GM23248 (cell line): ENCODE measurements at regions not wholly inside any gene's neighbourhood (a gene's known extent, or its start where the extent isn't known, plus 50 kb on each side); places are given as distances from the start of the nearest gene placed in this dataset.

ENCODE experiments used
- DNase-seq: peaks from one replicate; pipeline ENCODE4 v3.0.0-alpha.2; 2015
- H2AFZ ChIP-seq: fragments of 200-600 bp; sonication (generic); 2 replicates; pipeline ENCODE4 v1.6.1; 2016; ENCODE audit warnings: antibody characterized with exemption
- H3F3A ChIP-seq: fragments of 200-600 bp; sonication (generic); 2 replicates; pipeline ENCODE4 v1.6.1; 2016; ENCODE audit warnings: mild to moderate bottlenecking, antibody characterized with exemption, mixed run types; ENCODE audit not compliant: insufficient read depth
- H3K27ac ChIP-seq: fragments of 200-600 bp; sonication (generic); 2 replicates; pipeline ENCODE4 v1.5.1; 2016; ENCODE audit warnings: mild to moderate bottlenecking
- H3K27me3 ChIP-seq: fragments of 200-600 bp; sonication (generic); replicated peaks from 2 replicates; pipeline ENCODE4 v1.6.1; 2016; ENCODE audit warnings: mild to moderate bottlenecking; ENCODE audit not compliant: insufficient read depth
- H3K36me3 ChIP-seq: fragments of 200-600 bp; sonication (generic); 2 replicates; pipeline ENCODE4 v1.6.1; 2016; ENCODE audit warnings: low read depth, mild to moderate bottlenecking
- H3K4me1 ChIP-seq: fragments of 200-600 bp; sonication (generic); 2 replicates; pipeline ENCODE4 v1.6.1; 2016; ENCODE audit warnings: mild to moderate bottlenecking; ENCODE audit not compliant: insufficient read depth
- H3K4me2 ChIP-seq: fragments of 200-600 bp; sonication (generic); one replicate; pipeline ENCODE4 v1.6.1; 2016; ENCODE audit warnings: mild to moderate bottlenecking; ENCODE audit not compliant: unreplicated experiment
- H3K4me3 ChIP-seq: fragments of 200-600 bp; sonication (generic); 2 replicates; pipeline ENCODE4 v1.5.1; 2016; ENCODE audit warnings: mild to moderate bottlenecking
- H3K79me2 ChIP-seq: fragments of 200-600 bp; sonication (generic); 2 replicates; pipeline ENCODE4 v1.6.1; 2016; ENCODE audit warnings: mild to moderate bottlenecking; ENCODE audit not compliant: insufficient read depth
- H3K9ac ChIP-seq: fragments of 200-600 bp; sonication (generic); 2 replicates; pipeline ENCODE4 v1.6.1; 2016; ENCODE audit warnings: mild to moderate bottlenecking
- H3K9me2 ChIP-seq: fragments of 200-600 bp; sonication (generic); 2 replicates; pipeline ENCODE4 v1.6.1; 2016; ENCODE audit warnings: mixed run types, mild to moderate bottlenecking, moderate library complexity; ENCODE audit not compliant: insufficient read depth
- H3K9me3 ChIP-seq: fragments of 200-600 bp; sonication (generic); one replicate; pipeline ENCODE4 v1.6.1; 2017; ENCODE audit warnings: low read depth
- H4K20me1 ChIP-seq: fragments of 200-600 bp; sonication (generic); 2 replicates; pipeline ENCODE4 v1.6.0; 2016; ENCODE audit not compliant: insufficient read depth
- EZH2 ChIP-seq: fragments of 200-600 bp; sonication (generic); IDR thresholded peaks from 2 replicates; pipeline ENCODE4 v1.6.1; 2018; ENCODE audit warnings: antibody characterized with exemption, mild to moderate bottlenecking; ENCODE audit not compliant: insufficient read depth, poor library complexity, severe bottlenecking
- EZH2phosphoT487 ChIP-seq: fragments of 200-600 bp; sonication (generic); IDR thresholded peaks from 2 replicates; pipeline ENCODE4 v1.6.1; 2018; ENCODE audit warnings: antibody characterized with exemption, moderate library complexity, mild to moderate bottlenecking, low read depth; ENCODE audit not compliant: insufficient read depth
- WGBS, 2 experiments: methylation state at CpG; one replicate each; pipeline ENCODE4 v1.1.6; 2015 to 2017; ENCODE audit warnings: low lambda C conversion rate in 2 of 2, low coverage in 1 of 2; ENCODE audit errors: missing lambda C conversion rate in 2 of 2; 5-methylcytosine and 5-hydroxymethylcytosine counted together
- in situ Hi-C: fragments of 300-500 bp; cut with MboI; formaldehyde crosslinking; loops from 2 replicates; pipeline ENCODE4 v1.15.0; 2020

- Histone ChIP-seq H3K9me3 (no peaks in the 10 kb centered on the region), H3K27ac (no peak overlapping the region)
These were observed 104.7 kb downstream of the MYCN start for GRCh38 chr2:16044946-16045456.

DNA sequence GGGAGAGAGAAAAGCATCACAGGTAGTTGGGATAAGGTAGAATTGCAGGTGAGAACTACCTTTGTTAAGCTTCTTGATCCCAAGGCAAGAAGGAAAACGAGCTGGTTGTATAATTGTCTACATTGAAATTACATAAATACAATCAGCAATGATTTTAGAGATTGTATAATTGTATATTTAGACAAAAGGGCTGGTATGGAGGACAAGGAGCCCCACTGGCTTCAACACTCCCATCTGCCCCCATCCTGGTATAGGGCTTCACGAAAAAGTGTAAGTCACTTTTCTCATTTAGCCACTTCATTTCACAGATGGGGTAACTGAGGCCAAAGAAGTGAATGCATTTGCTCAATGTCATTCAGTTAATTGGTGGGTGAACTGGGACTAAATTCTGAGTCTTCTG is 103.3 kb downstream of the MYCN start:
- Histone ChIP-seq H2AFZ (no peak overlapping the region), H3K27ac (no peak overlapping the region), H3K9me3 (no peaks in the 10 kb centered on the region), H3K9ac (no peak overlapping the region), H3K4me3 (no peak overlapping the region), H3K79me2 (no peaks in the 10 kb centered on the region), H3K27me3 (no peaks in the 10 kb centered on the region), H3K9me2 (no peaks in the 10 kb centered on the region), H3F3A (no peaks in the 10 kb centered on the region), H4K20me1 (no peaks in the 10 kb centered on the region), H3K4me2 (no peak overlapping the region), H3K36me3 (no peaks in the 10 kb centered on the region), H3K4me1 (no peaks in the 10 kb centered on the region)
- no peak for DNase-seq
- in situ Hi-C loops, result no loop called here
- TF ChIP-seq EZH2 (no peak), EZH2phosphoT487 (no peak)
- WGBS, 2 experiments, result 0 to 2% methylated on average over 2 of the region's 2 CpGs

More at GRCh38 chr2:16044946-16045456, 104.7 kb downstream of the MYCN start:
- Histone ChIP-seq H3F3A (no peaks in the 10 kb centered on the region), H3K36me3 (no peaks in the 10 kb centered on the region), H2AFZ (no peak overlapping the region), H3K4me2 (no peak overlapping the region), H4K20me1 (no peaks in the 10 kb centered on the region), H3K4me1 (no peaks in the 10 kb centered on the region), H3K9me2 (no peaks in the 10 kb centered on the region), H3K27me3 (no peaks in the 10 kb centered on the region), H3K79me2 (no peaks in the 10 kb centered on the region), H3K4me3 (no peak overlapping the region), H3K9ac (no peak overlapping the region)
- no peak for TF ChIP-seq EZH2
- no peak for TF ChIP-seq EZH2phosphoT487
- 33 to 34% methylated on average over 6 of the region's 6 CpGs for WGBS, 2 experiments
- in situ Hi-C loops, result no loop called here
- DNase-seq, result no peak

DNA sequence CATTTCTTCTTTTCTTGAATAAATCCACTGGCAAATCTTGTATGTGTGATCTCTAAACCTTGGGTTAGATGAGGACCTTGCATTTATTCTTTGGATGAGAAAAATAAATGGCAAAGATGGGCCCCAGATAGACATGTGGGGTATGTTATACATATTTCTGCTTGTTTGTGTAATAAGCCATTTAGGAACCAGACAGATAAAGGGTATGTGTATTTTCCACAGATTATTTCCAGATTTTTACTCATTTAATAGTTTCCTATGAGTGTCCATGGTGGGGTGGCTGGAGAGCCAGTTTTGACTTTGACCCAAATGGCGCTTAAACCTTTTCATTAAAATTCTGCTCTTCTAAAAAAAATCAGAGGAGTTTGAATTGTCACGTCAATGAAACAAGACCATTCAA is 102.8 kb downstream of the MYCN start:
- TF ChIP-seq EZH2phosphoT487, result no peak
- TF ChIP-seq EZH2, result no peak
- Histone ChIP-seq H3K4me2 (no peak overlapping the region), H3K79me2 (no peaks in the 10 kb centered on the region), H3F3A (no peaks in the 10 kb centered on the region), H3K9me3 (no peaks in the 10 kb centered on the region), H3K9ac (no peak overlapping the region), H3K36me3 (no peaks in the 10 kb centered on the region), H2AFZ (no peak overlapping the region), H3K9me2 (no peaks in the 10 kb centered on the region), H3K4me3 (no peak overlapping the region), H3K4me1 (no peaks in the 10 kb centered on the region), H3K27me3 (no peaks in the 10 kb centered on the region), H4K20me1 (no peaks in the 10 kb centered on the region), H3K27ac (no peak overlapping the region)
- 24 to 25% methylated on average over 2 of the region's 2 CpGs for WGBS, 2 experiments
- DNase-seq, result no peak
- in situ Hi-C loops, result no loop called here

DNA sequence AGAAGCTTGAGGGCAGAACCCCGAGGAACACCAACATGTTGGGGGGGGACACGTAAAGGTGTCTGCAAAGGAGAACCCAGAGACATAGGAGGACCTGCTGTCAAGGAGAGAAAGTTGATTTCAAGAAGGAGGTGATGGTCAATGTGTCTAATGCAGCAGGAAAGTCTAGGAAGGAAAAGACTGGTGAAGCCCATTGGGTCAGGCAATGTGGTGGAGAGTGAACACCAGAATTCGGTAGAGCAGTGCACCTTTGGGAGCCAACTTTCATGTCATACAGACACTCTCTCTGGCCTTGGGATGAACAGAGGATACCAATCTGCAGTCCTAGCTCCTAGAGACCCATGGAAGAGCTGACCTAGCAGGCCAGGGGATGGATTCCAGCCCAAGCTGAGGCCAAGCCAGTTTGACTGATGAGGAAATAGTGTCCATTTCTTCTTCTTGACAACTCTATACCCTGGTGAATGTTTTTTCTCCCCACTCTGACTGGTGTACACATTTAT is 101.9 kb downstream of the MYCN start:
- Histone ChIP-seq H3K4me3 (no peak overlapping the region), H3K36me3 (no peaks in the 10 kb centered on the region), H4K20me1 (no peaks in the 10 kb centered on the region), H3K4me2 (no peak overlapping the region), H2AFZ (no peak overlapping the region), H3K27ac (no peak overlapping the region), H3K9me3 (no peaks in the 10 kb centered on the region), H3F3A (no peaks in the 10 kb centered on the region), H3K4me1 (no peaks in the 10 kb centered on the region), H3K9ac (no peak overlapping the region), H3K27me3 (no peaks in the 10 kb centered on the region), H3K79me2 (no peaks in the 10 kb centered on the region), H3K9me2 (no peaks in the 10 kb centered on the region)
- in situ Hi-C loops, result no loop called here
- WGBS, 2 experiments, result 31 to 53% methylated on average over 3 of the region's 3 CpGs
- no peak for TF ChIP-seq EZH2phosphoT487
- DNase-seq, result no peak
